ENCODE measurements at regions not wholly inside any gene's neighbourhood (a gene's known extent, or its start where the extent isn't known, plus 50 kb on each side); places are given as distances from the start of the nearest gene placed in this dataset.
"Not testable (repeated sequence)": the region's sequence is repeated elsewhere in the genome, so short reads cannot be mapped to it uniquely, and the experiment has no call there.

DNA sequence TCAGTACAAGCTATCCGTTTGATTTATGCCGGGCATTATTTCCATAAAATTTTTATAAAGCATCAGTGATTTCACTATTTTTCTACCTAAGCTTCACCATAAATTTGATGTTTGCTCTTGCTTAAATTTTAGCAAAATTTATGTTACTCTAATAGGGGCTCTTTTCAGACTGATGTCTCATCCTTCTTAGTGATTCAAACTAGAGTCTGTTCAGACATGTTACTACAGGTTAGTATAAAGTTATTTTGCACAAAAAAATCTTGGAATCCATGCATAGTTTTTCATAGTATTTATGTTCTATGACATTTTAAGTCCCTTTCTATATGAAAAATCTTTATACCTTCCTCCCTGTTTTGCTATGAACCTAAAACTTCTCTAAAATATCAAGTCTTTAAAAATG is 1151.9 kb downstream of the SLITRK5 start:
- no peak overlapping the region for H3K4me3 ChIP-seq (ENCODE audit: low read length)
- no peaks in the 10 kb centered on the region for H3K4me1 ChIP-seq (ENCODE audit: insufficient read depth, low read length)
- H3K9me3 ChIP-seq (ENCODE audit: insufficient read depth, low read depth, low read length): no peaks in the 10 kb centered on the region
- no peaks in the 10 kb centered on the region for H3K36me3 ChIP-seq (ENCODE audit: insufficient read depth, low read depth, low read length)
- no peak overlapping the region for H3K9ac ChIP-seq (ENCODE audit: low read depth, low read length)
- no peaks in the 10 kb centered on the region for H3K27me3 ChIP-seq (ENCODE audit: insufficient read depth, low read length)
- no peak overlapping the region for H3K27ac ChIP-seq (ENCODE audit: low read length)

DNA sequence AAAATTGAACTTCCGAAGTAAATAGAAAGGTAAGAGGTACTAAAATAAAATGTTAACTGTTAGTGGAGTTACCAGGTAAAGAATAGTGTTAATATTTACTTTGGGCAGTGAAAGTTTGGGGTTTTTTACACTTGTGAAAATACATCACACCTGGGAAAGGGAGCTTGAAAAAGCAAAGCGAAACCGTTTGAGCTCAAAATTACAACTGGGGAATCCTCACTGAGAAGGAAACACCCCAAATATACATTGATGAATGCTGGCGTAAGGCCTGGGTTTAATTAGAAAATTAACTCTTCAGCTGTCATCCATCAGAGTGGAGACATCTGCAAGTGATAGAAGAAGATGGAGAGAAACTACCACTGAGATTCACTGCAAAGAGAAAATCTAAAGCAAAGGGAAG is 1153.0 kb downstream of the SLITRK5 start:
- H3K27me3 ChIP-seq (ENCODE audit: insufficient read depth, low read length): no peaks in the 10 kb centered on the region
- no peaks in the 10 kb centered on the region for H3K9me3 ChIP-seq (ENCODE audit: insufficient read depth, low read depth, low read length)
- no peak overlapping the region for H3K4me3 ChIP-seq (ENCODE audit: low read length)
- no peak overlapping the region for H3K27ac ChIP-seq (ENCODE audit: low read length)
- no peaks in the 10 kb centered on the region for H3K4me1 ChIP-seq (ENCODE audit: insufficient read depth, low read length)
- H3K36me3 ChIP-seq (ENCODE audit: insufficient read depth, low read depth, low read length): no peaks in the 10 kb centered on the region
- H3K9ac ChIP-seq (ENCODE audit: low read depth, low read length): no peak overlapping the region

DNA sequence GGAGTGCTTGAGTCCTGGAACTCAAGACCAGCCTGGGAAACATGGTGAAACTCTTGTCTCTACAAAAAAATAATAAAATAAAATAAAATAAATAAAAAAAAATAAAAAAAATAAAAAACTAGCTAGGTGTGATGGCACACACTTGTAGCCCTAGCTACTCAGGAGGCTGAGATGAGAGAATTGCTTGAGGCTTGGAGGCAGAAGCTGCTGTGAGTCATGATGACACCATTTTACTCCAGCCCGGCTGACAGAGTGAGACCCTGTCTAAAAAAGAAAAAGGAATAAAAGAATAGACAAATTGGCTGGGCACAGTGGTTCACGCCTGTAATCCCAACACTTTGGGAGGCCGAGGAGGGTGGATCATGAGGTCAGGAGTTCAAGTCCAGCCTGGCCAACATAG is 1168.9 kb downstream of the SLITRK5 start:
- Histone ChIP-seq H3K9ac (ENCODE audit: low read depth, low read length) (no peak overlapping the region), H3K36me3 (ENCODE audit: insufficient read depth, low read depth, low read length) (no peaks in the 10 kb centered on the region), H3K9me3 (ENCODE audit: insufficient read depth, low read depth, low read length) (no peaks in the 10 kb centered on the region), H3K4me1 (ENCODE audit: insufficient read depth, low read length) (no peaks in the 10 kb centered on the region), H3K27me3 (ENCODE audit: insufficient read depth, low read length) (no peaks in the 10 kb centered on the region), H3K27ac (ENCODE audit: low read length) (no peak overlapping the region), H3K4me3 (ENCODE audit: low read length) (no peak overlapping the region)

DNA sequence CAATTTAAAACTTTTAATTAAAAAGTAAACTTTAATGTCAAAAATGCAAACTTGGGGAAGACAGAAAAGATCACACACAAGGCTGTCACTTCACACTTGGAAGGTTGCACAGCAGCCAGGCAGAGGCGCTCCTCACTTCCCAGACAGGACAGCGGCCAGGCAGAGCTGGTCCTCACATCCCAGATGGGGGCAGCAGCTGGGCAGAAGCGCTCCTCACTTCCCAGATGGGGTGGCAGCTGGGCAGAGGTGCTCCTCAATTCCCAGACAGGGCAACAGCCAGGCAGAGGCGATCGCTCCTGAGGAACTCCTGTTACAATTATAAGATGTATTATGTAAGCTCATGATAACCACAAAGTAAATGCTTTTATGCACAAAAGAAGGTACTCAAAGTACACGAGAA is 1181.1 kb downstream of the SLITRK5 start:
- H3K9ac ChIP-seq (ENCODE audit: low read depth, low read length); H3K27me3 ChIP-seq (ENCODE audit: insufficient read depth, low read length); H3K9me3 ChIP-seq (ENCODE audit: insufficient read depth, low read depth, low read length); H3K27ac ChIP-seq (ENCODE audit: low read length); H3K36me3 ChIP-seq (ENCODE audit: insufficient read depth, low read depth, low read length); H3K4me1 ChIP-seq (ENCODE audit: insufficient read depth, low read length); H3K4me3 ChIP-seq (ENCODE audit: low read length): not testable (repeated sequence)

DNA sequence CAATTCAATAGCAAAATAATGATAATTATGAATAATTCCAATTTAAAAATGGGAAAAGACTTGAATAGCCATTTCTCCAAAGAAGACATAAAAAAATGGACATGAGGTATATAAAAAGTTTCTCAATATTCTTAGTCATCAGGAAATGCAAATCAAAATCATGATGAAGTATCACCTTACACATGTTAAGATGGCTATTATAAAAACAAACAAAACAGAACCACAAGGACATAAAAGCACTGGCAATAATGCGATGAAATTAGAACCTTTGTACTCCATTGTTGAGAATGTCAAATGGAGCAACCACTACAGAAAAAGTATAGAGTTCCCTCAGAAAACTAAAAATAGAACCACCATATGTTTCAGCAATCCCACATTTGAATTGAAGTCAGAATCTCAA is 1186.1 kb downstream of the SLITRK5 start:
- no peak overlapping the region for H3K9ac ChIP-seq (ENCODE audit: low read depth, low read length)
- H3K4me1 ChIP-seq (ENCODE audit: insufficient read depth, low read length): no peaks in the 10 kb centered on the region
- no peaks in the 10 kb centered on the region; the same call in 1 of the 2 replicates for H3K9me3 ChIP-seq (ENCODE audit: insufficient read depth, low read depth, low read length)
- no peaks in the 10 kb centered on the region for H3K36me3 ChIP-seq (ENCODE audit: insufficient read depth, low read depth, low read length)
- no peak overlapping the region for H3K27ac ChIP-seq (ENCODE audit: low read length)
- no peak overlapping the region for H3K4me3 ChIP-seq (ENCODE audit: low read length)
- H3K27me3 ChIP-seq (ENCODE audit: insufficient read depth, low read length): no peaks in the 10 kb centered on the region

DNA sequence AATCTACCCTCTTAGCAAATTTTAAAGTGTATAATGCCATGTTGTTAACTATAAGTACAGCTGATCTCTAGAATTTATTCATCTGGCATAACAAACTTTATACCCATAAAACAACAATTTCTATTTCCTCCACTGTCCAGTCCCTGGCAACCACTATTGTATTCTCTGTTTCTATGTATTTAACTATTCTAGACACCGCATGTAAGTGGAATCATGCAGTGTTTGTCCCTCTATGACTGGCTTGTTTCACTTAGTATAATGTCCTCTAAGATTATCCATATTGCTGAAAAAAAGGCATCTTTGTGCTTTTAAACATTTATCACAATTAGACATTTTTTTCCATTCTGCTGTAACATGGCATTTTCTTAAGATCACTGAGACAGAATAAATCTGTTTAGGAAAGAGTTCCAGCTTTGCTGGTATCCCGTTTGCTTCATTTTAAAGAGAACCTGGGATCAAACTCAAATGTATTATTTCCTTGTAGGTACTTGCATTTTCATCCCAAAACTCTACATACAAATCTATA is 1191.0 kb downstream of the SLITRK5 start:
- Histone ChIP-seq H3K27ac (ENCODE audit: low read length) (no peak overlapping the region), H3K9ac (ENCODE audit: low read depth, low read length) (no peak overlapping the region), H3K4me3 (ENCODE audit: low read length) (no peak overlapping the region), H3K36me3 (ENCODE audit: insufficient read depth, low read depth, low read length) (no peaks in the 10 kb centered on the region), H3K4me1 (ENCODE audit: insufficient read depth, low read length) (no peaks in the 10 kb centered on the region), H3K27me3 (ENCODE audit: insufficient read depth, low read length) (no peaks in the 10 kb centered on the region), H3K9me3 (ENCODE audit: insufficient read depth, low read depth, low read length) (no peaks in the 10 kb centered on the region)

DNA sequence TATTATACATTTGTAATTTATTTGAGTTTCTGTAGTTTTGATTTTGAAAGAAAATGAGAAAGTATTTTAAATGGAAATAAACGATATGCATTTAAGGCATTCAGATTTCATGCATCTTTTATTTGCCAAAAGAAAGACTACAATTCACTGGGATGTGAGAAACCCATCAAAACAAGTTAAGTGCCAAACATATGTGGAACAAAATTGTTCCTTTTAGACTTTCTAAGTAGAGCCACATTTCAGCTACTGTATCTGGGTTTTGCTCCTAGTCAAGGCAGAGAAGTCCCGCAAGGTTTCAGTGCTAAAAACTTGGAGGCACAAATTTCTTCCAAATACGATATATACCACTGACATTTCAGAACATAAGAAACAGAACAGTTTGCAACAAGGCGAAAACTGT is 1191.9 kb downstream of the SLITRK5 start:
- Histone ChIP-seq H3K9me3 (ENCODE audit: insufficient read depth, low read depth, low read length) (no peaks in the 10 kb centered on the region), H3K9ac (ENCODE audit: low read depth, low read length) (no peak overlapping the region), H3K27me3 (ENCODE audit: insufficient read depth, low read length) (no peaks in the 10 kb centered on the region), H3K4me3 (ENCODE audit: low read length) (no peak overlapping the region), H3K36me3 (ENCODE audit: insufficient read depth, low read depth, low read length) (no peaks in the 10 kb centered on the region), H3K27ac (ENCODE audit: low read length) (no peak overlapping the region), H3K4me1 (ENCODE audit: insufficient read depth, low read length) (no peaks in the 10 kb centered on the region)

DNA sequence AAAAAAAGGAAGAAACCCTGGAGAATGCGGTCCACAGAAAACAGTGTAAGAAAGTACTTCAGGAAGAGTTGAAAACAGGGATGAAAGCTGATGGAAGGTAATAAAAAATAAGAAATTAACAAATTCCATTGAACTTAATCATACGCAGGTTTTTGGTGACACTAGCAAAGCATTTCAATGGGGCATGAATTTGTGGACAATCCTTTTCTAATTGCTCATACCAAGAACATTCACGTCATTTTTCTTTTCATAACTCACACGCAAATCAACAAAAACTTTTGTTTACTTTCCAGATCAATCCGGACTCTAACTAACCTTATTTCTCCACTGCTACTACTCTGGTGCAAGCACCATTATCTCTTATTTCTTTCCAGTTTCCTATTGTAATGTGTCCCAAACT is 1195.0 kb downstream of the SLITRK5 start:
- Histone ChIP-seq H3K4me1 (ENCODE audit: insufficient read depth, low read length) (no peaks in the 10 kb centered on the region), H3K9ac (ENCODE audit: low read depth, low read length) (no peak overlapping the region), H3K4me3 (ENCODE audit: low read length) (no peak overlapping the region), H3K27ac (ENCODE audit: low read length) (no peak overlapping the region), H3K9me3 (ENCODE audit: insufficient read depth, low read depth, low read length) (no peaks in the 10 kb centered on the region), H3K27me3 (ENCODE audit: insufficient read depth, low read length) (no peaks in the 10 kb centered on the region), H3K36me3 (ENCODE audit: insufficient read depth, low read depth, low read length) (no peaks in the 10 kb centered on the region)

DNA sequence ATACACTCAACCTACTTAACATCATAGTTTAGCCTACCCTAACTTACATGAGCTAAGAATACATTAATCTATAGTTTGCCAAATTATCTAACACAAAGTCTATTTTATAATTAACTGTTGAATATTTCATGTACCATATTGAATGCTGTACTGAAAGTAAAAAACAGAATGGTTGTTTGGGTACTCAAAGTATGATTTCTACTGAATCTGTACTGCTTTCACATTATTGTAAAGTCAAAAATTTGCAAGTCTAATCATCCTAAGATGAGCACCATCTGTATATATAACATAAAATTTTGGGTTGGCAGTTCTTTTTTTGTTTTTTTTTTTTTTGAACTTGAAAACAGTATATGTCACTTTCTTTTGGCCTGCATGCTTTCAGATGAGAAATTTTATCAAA is 1212.6 kb downstream of the SLITRK5 start:
- no peaks in the 10 kb centered on the region for H3K27me3 ChIP-seq (ENCODE audit: insufficient read depth, low read length)
- no peak overlapping the region for H3K27ac ChIP-seq (ENCODE audit: low read length)
- no peaks in the 10 kb centered on the region for H3K4me1 ChIP-seq (ENCODE audit: insufficient read depth, low read length)
- H3K9ac ChIP-seq (ENCODE audit: low read depth, low read length): no peak overlapping the region
- no peak overlapping the region for H3K4me3 ChIP-seq (ENCODE audit: low read length)
- H3K36me3 ChIP-seq (ENCODE audit: insufficient read depth, low read depth, low read length): no peaks in the 10 kb centered on the region
- no peaks in the 10 kb centered on the region for H3K9me3 ChIP-seq (ENCODE audit: insufficient read depth, low read depth, low read length)

DNA sequence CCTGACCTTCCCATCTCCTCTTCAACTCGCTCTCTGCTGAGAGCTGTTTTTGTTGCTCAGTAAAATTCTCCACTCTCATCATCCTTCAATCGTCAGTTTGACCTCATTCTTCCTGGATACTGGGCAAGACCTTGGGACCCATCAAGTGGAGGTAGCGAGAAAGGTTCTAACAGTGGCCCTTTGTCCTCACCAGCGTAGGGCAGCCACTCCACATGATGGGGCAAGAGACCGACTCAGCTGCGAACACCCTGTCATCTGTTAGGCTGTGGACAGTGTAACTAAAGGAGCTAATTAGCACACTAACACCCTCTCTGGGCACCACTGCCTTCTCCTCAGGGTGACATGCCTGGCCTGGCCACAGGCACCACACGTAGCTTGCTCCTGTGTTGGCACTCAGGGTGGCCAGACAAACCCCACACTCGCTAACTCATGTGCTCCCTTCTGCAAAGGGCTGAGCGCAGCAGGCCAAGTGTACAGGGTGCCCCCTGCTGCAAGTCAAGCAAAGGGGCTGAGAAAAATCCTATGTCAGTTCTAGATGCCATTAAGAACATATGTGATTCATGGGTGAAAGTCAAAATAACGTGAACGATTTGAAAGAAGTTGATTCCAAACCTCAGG is 1216.0 kb downstream of the SLITRK5 start:
- Histone ChIP-seq H3K4me3 (ENCODE audit: low read length) (no peak overlapping the region), H3K36me3 (ENCODE audit: insufficient read depth, low read depth, low read length) (no peaks in the 10 kb centered on the region), H3K9ac (ENCODE audit: low read depth, low read length) (no peak overlapping the region), H3K9me3 (ENCODE audit: insufficient read depth, low read depth, low read length) (no peaks in the 10 kb centered on the region), H3K27me3 (ENCODE audit: insufficient read depth, low read length) (no peaks in the 10 kb centered on the region), H3K4me1 (ENCODE audit: insufficient read depth, low read length) (no peaks in the 10 kb centered on the region), H3K27ac (ENCODE audit: low read length) (no peak overlapping the region)

DNA sequence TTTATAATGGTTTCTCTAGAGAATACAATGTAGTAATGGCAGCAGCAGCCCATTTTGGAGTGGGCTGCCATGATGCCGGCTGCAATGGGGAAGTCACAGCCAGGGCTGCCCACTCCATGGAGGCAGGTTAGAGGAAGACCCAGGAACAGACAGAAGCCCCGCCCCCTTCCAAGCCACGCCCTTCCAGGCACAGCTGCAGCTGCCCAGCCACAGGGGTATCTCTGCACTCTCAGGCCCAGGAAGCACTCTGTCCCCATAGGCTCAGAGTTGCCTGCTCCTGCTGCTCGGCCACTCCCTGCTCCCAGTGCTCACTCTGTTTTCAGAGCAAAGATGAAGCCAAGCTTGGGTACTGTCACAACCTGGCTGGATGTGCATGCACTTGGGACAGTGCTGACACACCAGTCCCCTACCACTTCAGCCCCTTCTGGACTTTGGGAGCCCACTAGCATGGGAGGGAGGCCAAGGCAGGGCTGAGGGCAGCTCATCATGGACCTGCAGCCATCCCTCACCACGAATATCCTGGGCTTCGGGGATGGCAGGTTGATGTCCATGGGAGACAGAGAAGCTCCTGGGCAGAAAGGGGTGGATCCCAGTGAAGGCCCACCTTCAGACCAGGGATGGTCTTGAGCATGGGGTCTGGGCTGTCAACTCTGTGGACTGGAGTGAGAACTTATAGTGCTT is 1224.2 kb downstream of the SLITRK5 start:
- no peaks in the 10 kb centered on the region for H3K36me3 ChIP-seq (ENCODE audit: insufficient read depth, low read depth, low read length)
- no peaks in the 10 kb centered on the region for H3K4me1 ChIP-seq (ENCODE audit: insufficient read depth, low read length)
- no peak overlapping the region for H3K9ac ChIP-seq (ENCODE audit: low read depth, low read length)
- H3K9me3 ChIP-seq (ENCODE audit: insufficient read depth, low read depth, low read length): peaks cover 4% of the 10 kb centered on the region; the same call in 1 of the 2 replicates
- no peak overlapping the region for H3K4me3 ChIP-seq (ENCODE audit: low read length)
- H3K27me3 ChIP-seq (ENCODE audit: insufficient read depth, low read length): no peaks in the 10 kb centered on the region
- no peak overlapping the region for H3K27ac ChIP-seq (ENCODE audit: low read length)

DNA sequence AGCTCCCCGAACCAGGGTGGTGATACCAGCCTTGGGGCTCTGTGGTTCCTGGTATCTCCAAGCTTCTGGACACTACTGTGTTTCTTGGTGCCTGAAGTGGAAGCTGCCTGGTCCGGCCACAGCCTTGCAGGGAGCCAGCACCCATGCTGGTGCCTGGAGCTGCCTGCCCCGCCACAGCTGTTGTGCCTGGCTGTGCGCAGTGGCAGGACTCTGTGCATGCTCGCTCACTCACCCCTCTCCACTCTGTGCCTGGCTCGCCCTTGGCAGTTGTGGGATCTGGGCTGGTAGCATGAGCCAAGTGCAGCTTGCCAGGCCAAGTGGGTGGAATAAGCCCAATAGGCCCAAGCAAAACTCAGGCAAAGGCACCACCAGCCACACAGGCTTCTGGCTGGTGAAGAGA is 1225.3 kb downstream of the SLITRK5 start:
- no peaks in the 10 kb centered on the region for H3K36me3 ChIP-seq (ENCODE audit: insufficient read depth, low read depth, low read length)
- no peak overlapping the region for H3K9ac ChIP-seq (ENCODE audit: low read depth, low read length)
- H3K27ac ChIP-seq (ENCODE audit: low read length): no peak overlapping the region
- no peaks in the 10 kb centered on the region for H3K27me3 ChIP-seq (ENCODE audit: insufficient read depth, low read length)
- H3K4me1 ChIP-seq (ENCODE audit: insufficient read depth, low read length): no peaks in the 10 kb centered on the region
- no peak overlapping the region for H3K4me3 ChIP-seq (ENCODE audit: low read length)
- H3K9me3 ChIP-seq (ENCODE audit: insufficient read depth, low read depth, low read length): peaks cover 4% of the 10 kb centered on the region; the same call in 1 of the 2 replicates
